Activated CD4-positive, alpha-beta T cell treated with anti-CD3 and anti-CD28 coated beads, Interleukin-2, amount 10 ng/mL, durations not matched to agents 24 days and 14 days (primary cell): ENCODE measurements at regions not wholly inside any gene's neighbourhood (a gene's known extent, or its start where the extent isn't known, plus 50 kb on each side); places are given as distances from the start of the nearest gene placed in this dataset.
A peak's percentile ranks its signal among the peaks of the same experiment; 100 is the strongest.

Source experiments
- DNase-seq: peaks from one replicate; pipeline ENCODE4 v3.0.0; 2022
- H3K27ac Mint-ChIP-seq: one replicate; pipeline ENCODE4 v1.8.0; 2022; ENCODE audit warnings: mild to moderate bottlenecking, mixed read lengths
- H3K27me3 Mint-ChIP-seq: one replicate; pipeline ENCODE4 v1.8.0; 2022; ENCODE audit warnings: mixed read lengths
- H3K36me3 Mint-ChIP-seq: one replicate; pipeline ENCODE4 v1.8.0; 2022; ENCODE audit warnings: low read depth, mild to moderate bottlenecking, mixed read lengths
- H3K4me1 Mint-ChIP-seq: one replicate; pipeline ENCODE4 v1.8.0; 2021; ENCODE audit warnings: mixed read lengths
- H3K4me3 Mint-ChIP-seq: one replicate; pipeline ENCODE4 v1.8.0; 2022; ENCODE audit warnings: mild to moderate bottlenecking, moderate library complexity, mixed read lengths
- H3K9me3 Mint-ChIP-seq: one replicate; pipeline ENCODE4 v1.8.0; 2021; ENCODE audit warnings: mixed read lengths
- intact Hi-C: fragments of 100-400 bp; cut with micrococcal nuclease; formaldehyde crosslinking; loops from one replicate; pipeline ENCODE4 v1.15.1; 2023

- DNase-seq, result peak; percentile 74
- H3K4me3 Mint-ChIP-seq, result peak overlapping the region; percentile 50
- H3K27ac Mint-ChIP-seq, result peak overlapping the region; percentile 87
- H3K36me3 Mint-ChIP-seq, result no peaks in the 10 kb centered on the region
- no peaks in the 10 kb centered on the region for H3K27me3 Mint-ChIP-seq
- intact Hi-C loops, result loop anchor here (2.0 kb wide), 1 partner anchor 29 kb away; no protein-coding TSS in a partner anchor
- H3K4me1 Mint-ChIP-seq, result peaks cover 48% of the 10 kb centered on the region
- peaks cover 7% of the 10 kb centered on the region for H3K9me3 Mint-ChIP-seq
These were observed 80.8 kb upstream of the LCLAT1 start for GRCh38 chr2:30366199-30366691.

DNA sequence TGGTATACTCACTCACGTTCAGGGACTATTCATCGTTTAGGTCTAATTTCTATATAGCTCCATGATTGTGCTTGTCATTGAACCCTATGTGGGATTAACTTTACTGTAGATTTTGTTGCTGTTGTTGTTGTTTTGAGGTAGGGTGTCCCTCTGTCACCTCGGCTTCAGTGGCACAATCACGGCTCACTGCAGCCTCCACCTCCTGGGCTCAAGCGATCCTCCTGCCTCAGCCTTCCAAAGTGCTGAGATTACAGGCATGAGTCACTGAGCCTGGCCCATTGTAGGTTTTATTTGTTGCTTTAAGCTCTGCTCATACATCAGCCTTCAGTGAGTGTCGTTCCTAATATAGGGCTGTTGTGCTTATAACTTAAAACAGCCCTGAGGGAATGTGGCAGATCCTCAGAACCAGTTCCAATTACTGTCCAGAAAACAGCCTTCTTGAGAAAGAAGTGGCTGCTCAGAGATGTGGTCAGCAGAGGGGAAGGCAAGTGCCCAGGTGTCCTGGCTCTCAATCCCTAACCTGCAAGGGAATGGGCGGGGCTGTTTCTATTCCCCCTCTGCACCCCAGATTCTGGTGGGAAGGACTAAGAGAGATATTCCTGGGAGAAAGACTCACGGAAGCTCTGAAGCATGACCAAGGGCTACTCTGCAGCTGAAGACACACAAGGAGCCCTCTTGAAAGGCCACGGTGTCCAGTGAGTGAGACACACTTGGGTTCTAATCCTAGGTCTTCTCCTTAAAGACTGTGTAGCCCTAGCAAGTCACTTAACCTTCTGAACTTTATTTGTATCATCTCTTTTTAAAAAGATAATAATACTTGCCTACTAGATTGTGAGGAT lies 79.6 kb upstream of the LCLAT1 start:
- Mint-ChIP-seq H3K9me3 (peaks cover 13% of the 10 kb centered on the region), H3K36me3 (no peaks in the 10 kb centered on the region), H3K27ac (no peak overlapping the region), H3K4me3 (no peak overlapping the region), H3K27me3 (no peaks in the 10 kb centered on the region), H3K4me1 (peaks cover 47% of the 10 kb centered on the region)
- no peak for DNase-seq
- intact Hi-C loops, result loop anchor here (2.0 kb wide), 1 partner anchor 31 kb away; no protein-coding TSS in a partner anchor

DNA sequence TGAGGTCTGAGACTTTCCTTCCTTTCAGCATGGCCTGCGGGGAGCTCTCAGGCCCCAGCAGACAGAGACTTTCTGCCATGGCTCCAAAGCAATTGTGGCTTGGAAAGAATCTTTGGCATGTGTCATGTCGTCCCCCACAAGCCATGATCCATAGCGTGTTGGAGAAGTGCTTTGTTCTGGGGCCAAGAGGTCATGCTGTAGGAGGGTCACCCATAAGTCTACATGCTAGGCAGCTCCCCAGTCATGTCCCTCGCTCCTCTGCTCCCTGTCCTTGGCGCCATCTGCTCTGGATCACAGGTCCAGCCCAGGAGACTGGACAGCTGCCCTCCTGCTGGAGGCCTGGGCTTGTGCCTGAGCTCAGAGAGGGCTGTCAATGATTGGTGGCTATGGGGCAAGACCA lies 78.8 kb upstream of the LCLAT1 start:
- Mint-ChIP-seq H3K4me3 (no peak overlapping the region), H3K36me3 (no peaks in the 10 kb centered on the region), H3K27ac (no peak overlapping the region), H3K9me3 (peaks cover 13% of the 10 kb centered on the region), H3K4me1 (peaks cover 44% of the 10 kb centered on the region), H3K27me3 (no peaks in the 10 kb centered on the region)
- intact Hi-C loops, result no loop called here
- no peak for DNase-seq

GRCh38 chr2:30371028-30371689 lies 75.9 kb upstream of the LCLAT1 start:
- intact Hi-C loops, result no loop called here
- Mint-ChIP-seq H3K27me3 (no peaks in the 10 kb centered on the region), H3K36me3 (no peaks in the 10 kb centered on the region), H3K9me3 (peaks cover 13% of the 10 kb centered on the region), H3K4me1 (peaks cover 47% of the 10 kb centered on the region), H3K4me3 (no peak overlapping the region), H3K27ac (peak overlapping the region; percentile 76)
- DNase-seq, result no peak

- Mint-ChIP-seq H3K4me3 (no peak overlapping the region), H3K4me1 (peaks cover 40% of the 10 kb centered on the region), H3K36me3 (no peaks in the 10 kb centered on the region), H3K27ac (peak overlapping the region; percentile 76), H3K9me3 (peaks cover 13% of the 10 kb centered on the region), H3K27me3 (no peaks in the 10 kb centered on the region)
- intact Hi-C loops, result no loop called here
- no peak for DNase-seq
These were observed 75.2 kb upstream of the LCLAT1 start for GRCh38 chr2:30371772-30372373.

GRCh38 chr2:30372826-30373225 lies 74.2 kb upstream of the LCLAT1 start:
- Mint-ChIP-seq H3K9me3 (peaks cover 13% of the 10 kb centered on the region), H3K27ac (peak overlapping the region; percentile 43), H3K27me3 (no peaks in the 10 kb centered on the region), H3K4me1 (peaks cover 37% of the 10 kb centered on the region), H3K4me3 (no peak overlapping the region), H3K36me3 (no peaks in the 10 kb centered on the region)
- no peak for DNase-seq
- intact Hi-C loops, result no loop called here

- Mint-ChIP-seq H3K27ac (peak overlapping the region; percentile 51), H3K36me3 (no peaks in the 10 kb centered on the region), H3K4me3 (no peak overlapping the region), H3K27me3 (no peaks in the 10 kb centered on the region), H3K9me3 (peaks cover 13% of the 10 kb centered on the region), H3K4me1 (peaks cover 37% of the 10 kb centered on the region)
- no peak for DNase-seq
- intact Hi-C loops, result loop anchor here (2.0 kb wide), 1 partner anchor 49 kb away; no protein-coding TSS in a partner anchor
These were observed 73.2 kb upstream of the LCLAT1 start for GRCh38 chr2:30373881-30374302.

GRCh38 chr2:30374380-30374779 lies 72.7 kb upstream of the LCLAT1 start:
- Mint-ChIP-seq H3K27me3 (no peaks in the 10 kb centered on the region), H3K36me3 (no peaks in the 10 kb centered on the region), H3K9me3 (peaks cover 13% of the 10 kb centered on the region), H3K4me1 (peaks cover 37% of the 10 kb centered on the region), H3K4me3 (no peak overlapping the region), H3K27ac (peak overlapping the region; percentile 62)
- intact Hi-C loops, result loop anchor here (2.0 kb wide), 1 partner anchor 48 kb away; no protein-coding TSS in a partner anchor
- DNase-seq, result no peak

DNA sequence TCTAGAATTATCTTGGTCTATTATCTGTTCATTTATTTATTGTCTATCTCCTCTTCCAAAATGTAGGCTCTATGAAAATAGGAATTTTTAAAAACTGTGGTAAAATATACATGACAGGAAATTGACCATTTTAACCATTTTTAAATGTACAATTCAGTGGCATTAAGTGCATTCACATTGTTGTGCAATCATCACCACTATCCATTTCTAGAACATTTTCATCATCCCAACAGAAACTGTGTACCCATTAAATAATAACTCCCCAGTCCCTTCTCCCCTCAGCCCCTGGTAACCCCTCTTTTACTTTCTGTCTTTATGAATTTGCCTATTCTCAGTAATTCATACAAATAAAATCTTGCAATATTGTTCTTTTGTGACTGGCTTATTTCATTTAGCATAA lies 71.1 kb upstream of the LCLAT1 start:
- H3K27ac Mint-ChIP-seq, result no peak overlapping the region
- H3K9me3 Mint-ChIP-seq, result peaks cover 13% of the 10 kb centered on the region
- no peak for DNase-seq
- no peak overlapping the region for H3K4me3 Mint-ChIP-seq
- intact Hi-C loops, result loop anchor here (2.0 kb wide), 1 partner anchor 47 kb away; no protein-coding TSS in a partner anchor
- peaks cover 30% of the 10 kb centered on the region for H3K4me1 Mint-ChIP-seq
- H3K36me3 Mint-ChIP-seq, result no peaks in the 10 kb centered on the region
- peaks cover 2% of the 10 kb centered on the region for H3K27me3 Mint-ChIP-seq

GRCh38 chr2:30379481-30379880 lies 67.6 kb upstream of the LCLAT1 start:
- H3K4me3 Mint-ChIP-seq, result no peak overlapping the region

GRCh38 chr2:30380824-30381223 lies 66.2 kb upstream of the LCLAT1 start:
- no peak for DNase-seq
- H3K9me3 Mint-ChIP-seq, result peaks cover 12% of the 10 kb centered on the region
- peaks cover under 1% of the 10 kb centered on the region for H3K4me1 Mint-ChIP-seq
- H3K36me3 Mint-ChIP-seq, result no peaks in the 10 kb centered on the region
- intact Hi-C loops, result no loop called here
- peaks cover 23% of the 10 kb centered on the region for H3K27me3 Mint-ChIP-seq
- H3K4me3 Mint-ChIP-seq, result no peak overlapping the region
- no peak overlapping the region for H3K27ac Mint-ChIP-seq

More at GRCh38 chr2:30379481-30379880, 67.6 kb upstream of the LCLAT1 start:
- DNase-seq, result no peak
- no peak overlapping the region for H3K27ac Mint-ChIP-seq
- no peaks in the 10 kb centered on the region for H3K36me3 Mint-ChIP-seq
- intact Hi-C loops, result no loop called here
- H3K4me1 Mint-ChIP-seq, result peaks cover 6% of the 10 kb centered on the region
- peaks cover 12% of the 10 kb centered on the region for H3K9me3 Mint-ChIP-seq
- peaks cover 18% of the 10 kb centered on the region for H3K27me3 Mint-ChIP-seq

DNA sequence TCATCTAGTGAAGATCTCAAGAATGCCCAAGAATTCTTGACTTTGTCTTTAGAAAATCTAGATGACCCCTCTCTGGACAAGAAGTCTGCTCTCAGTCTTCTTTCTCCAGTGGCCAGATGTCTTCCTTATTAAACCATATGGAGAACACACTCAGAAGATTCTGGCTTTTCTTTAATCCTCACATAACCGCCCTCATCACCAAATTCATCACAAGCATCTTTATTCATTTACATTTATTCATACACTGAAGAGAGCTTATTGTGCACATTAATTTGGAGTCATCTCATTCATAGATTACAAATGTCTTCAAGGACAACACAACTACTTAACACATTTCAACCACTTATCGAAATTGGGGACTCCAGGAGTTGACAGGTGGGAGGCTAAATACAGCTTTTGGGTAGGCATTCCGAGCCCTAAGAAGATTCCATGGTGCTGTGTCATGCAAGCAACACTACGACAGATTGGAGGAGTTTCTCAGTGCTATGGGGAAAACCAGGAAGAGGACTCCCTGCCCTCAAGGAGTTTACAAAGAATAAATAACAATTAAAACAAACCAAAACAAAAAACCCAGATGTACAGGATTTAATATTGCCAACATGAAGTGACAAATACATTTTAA lies 64.8 kb upstream of the LCLAT1 start:
- peaks cover 1% of the 10 kb centered on the region for H3K4me1 Mint-ChIP-seq
- peaks cover 12% of the 10 kb centered on the region for H3K9me3 Mint-ChIP-seq

GRCh38 chr2:30382995-30383394 lies 64.1 kb upstream of the LCLAT1 start:
- H3K36me3 Mint-ChIP-seq, result no peaks in the 10 kb centered on the region
- DNase-seq, result no peak
- peaks cover 1% of the 10 kb centered on the region for H3K4me1 Mint-ChIP-seq
- peaks cover 24% of the 10 kb centered on the region for H3K27me3 Mint-ChIP-seq
- peaks cover 12% of the 10 kb centered on the region for H3K9me3 Mint-ChIP-seq
- intact Hi-C loops, result no loop called here
- H3K27ac Mint-ChIP-seq, result no peak overlapping the region
- H3K4me3 Mint-ChIP-seq, result no peak overlapping the region

More for the DNA sequence above, 64.8 kb upstream of the LCLAT1 start:
- intact Hi-C loops, result no loop called here
- no peaks in the 10 kb centered on the region for H3K36me3 Mint-ChIP-seq
- peaks cover 24% of the 10 kb centered on the region for H3K27me3 Mint-ChIP-seq
- no peak overlapping the region for H3K4me3 Mint-ChIP-seq
- no peak overlapping the region for H3K27ac Mint-ChIP-seq
- no peak for DNase-seq
